H9 (cell line): ENCODE measurements at regions not wholly inside any gene's neighbourhood (a gene's known extent, or its start where the extent isn't known, plus 50 kb on each side); places are given as distances from the start of the nearest gene placed in this dataset.

ENCODE experiments used
- DNase-seq: peaks from one replicate; pipeline ENCODE4 v3.0.0-alpha.2; 2017
- H2AFZ ChIP-seq: one replicate; pipeline ENCODE4 v1.6.1; 2013; ENCODE audit warnings: mild to moderate bottlenecking, low read length, control low read depth, moderate library complexity
- H2AK5ac ChIP-seq: 2 replicates; pipeline ENCODE4 v1.6.1; 2013; ENCODE audit warnings: low read length, control low read depth, mixed read lengths; ENCODE audit not compliant: insufficient read length
- H2BK120ac ChIP-seq: one replicate; pipeline ENCODE4 v1.6.1; 2013; ENCODE audit warnings: low read depth, mild to moderate bottlenecking, low read length, control low read depth, inconsistent platforms; ENCODE audit not compliant: poor library complexity, severe bottlenecking
- H2BK12ac ChIP-seq: 2 replicates; pipeline ENCODE4 v1.6.1; 2013; ENCODE audit warnings: low read length, control low read depth, mixed read lengths, low read depth; ENCODE audit not compliant: insufficient read length
- H2BK15ac ChIP-seq: 2 replicates; pipeline ENCODE4 v1.6.1; 2013; ENCODE audit warnings: low read depth, low read length, control low read depth
- H2BK20ac ChIP-seq: one replicate; pipeline ENCODE4 v1.6.1; 2013; ENCODE audit warnings: low read depth, mild to moderate bottlenecking, low read length, control low read depth, inconsistent platforms; ENCODE audit not compliant: poor library complexity, severe bottlenecking
- H2BK5ac ChIP-seq: 2 replicates; pipeline ENCODE4 v1.6.1; 2013; ENCODE audit warnings: low read length, control low read depth, mixed read lengths; ENCODE audit not compliant: insufficient read length
- H3K14ac ChIP-seq: 2 replicates; pipeline ENCODE4 v1.6.1; 2013; ENCODE audit warnings: low read length, control low read depth; ENCODE audit not compliant: insufficient read depth
- H3K18ac ChIP-seq: 2 replicates; pipeline ENCODE4 v1.6.1; 2013; ENCODE audit warnings: low read depth, mild to moderate bottlenecking, mixed read lengths, low read length, control low read depth; ENCODE audit not compliant: insufficient read length
- H3K23ac ChIP-seq: 2 replicates; pipeline ENCODE4 v1.6.1; 2013; ENCODE audit warnings: low read length, control low read depth, mixed read lengths, low read depth; ENCODE audit not compliant: insufficient read length
- H3K23me2 ChIP-seq: 2 replicates; pipeline ENCODE4 v1.6.1; 2013; ENCODE audit warnings: low read depth, mild to moderate bottlenecking, mixed read lengths, low read length, control low read depth; ENCODE audit not compliant: insufficient read length, poor library complexity, severe bottlenecking
- H3K27ac ChIP-seq: 2 replicates; pipeline ENCODE4 v1.5.1; 2013; ENCODE audit warnings: low read length, control low read depth, mixed read lengths, low read depth; ENCODE audit not compliant: insufficient read length
- H3K27me3 ChIP-seq: 2 replicates; pipeline ENCODE4 v1.6.1; 2013; ENCODE audit warnings: low read length, control low read depth, inconsistent platforms; ENCODE audit not compliant: insufficient read depth
- H3K4ac ChIP-seq: 2 replicates; pipeline ENCODE4 v1.6.1; 2013; ENCODE audit warnings: low read depth, mild to moderate bottlenecking, control low read depth, inconsistent platforms, low read length, moderate library complexity
- H3K4me1 ChIP-seq: 2 replicates; pipeline ENCODE4 v1.6.1; 2013; ENCODE audit warnings: low read length, control low read depth, inconsistent platforms; ENCODE audit not compliant: insufficient read depth
- H3K4me2 ChIP-seq: 2 replicates; pipeline ENCODE4 v1.6.1; 2013; ENCODE audit warnings: low read length, control low read depth, mixed read lengths; ENCODE audit not compliant: insufficient read length, insufficient read depth
- H3K56ac ChIP-seq: 2 replicates; pipeline ENCODE4 v1.6.1; 2013; ENCODE audit warnings: low read depth, mild to moderate bottlenecking, mixed read lengths, low read length, control low read depth; ENCODE audit not compliant: insufficient read length
- H3K79me1 ChIP-seq: 2 replicates; pipeline ENCODE4 v1.6.1; 2013; ENCODE audit warnings: low read depth, mild to moderate bottlenecking, moderate library complexity, low read length, control low read depth, inconsistent platforms; ENCODE audit not compliant: insufficient read depth, poor library complexity, severe bottlenecking
- H3K79me2 ChIP-seq: 2 replicates; pipeline ENCODE4 v1.6.1; 2013; ENCODE audit warnings: low read length, control low read depth, inconsistent platforms; ENCODE audit not compliant: insufficient read depth
- H3K9ac ChIP-seq: 2 replicates; pipeline ENCODE4 v1.6.1; 2013; ENCODE audit warnings: low read length, control low read depth, mixed read lengths; ENCODE audit not compliant: insufficient read length; ENCODE audit errors: extremely low read depth
- H3K9me3 ChIP-seq: one replicate; pipeline ENCODE4 v1.6.1; 2013; ENCODE audit warnings: low read depth, low read length, inconsistent platforms; ENCODE audit not compliant: control insufficient read depth
- H3T11ph ChIP-seq: one replicate; pipeline ENCODE4 v1.6.1; 2013; ENCODE audit warnings: mild to moderate bottlenecking, low read length, control low read depth, inconsistent platforms
- H4K20me1 ChIP-seq: one replicate; pipeline ENCODE4 v1.6.1; 2013; ENCODE audit not compliant: control insufficient read depth, insufficient read length, insufficient read depth
- H4K5ac ChIP-seq: 2 replicates; pipeline ENCODE4 v1.6.1; 2013; ENCODE audit warnings: low read depth, mild to moderate bottlenecking, mixed read lengths, low read length, control low read depth; ENCODE audit not compliant: insufficient read length
- H4K8ac ChIP-seq: replicated peaks from 2 replicates; pipeline ENCODE4 v1.6.1; 2013; ENCODE audit warnings: low read length, control low read depth, mixed read lengths, low read depth; ENCODE audit not compliant: insufficient read length
- H4K91ac ChIP-seq: 2 replicates; pipeline ENCODE4 v1.6.1; 2013; ENCODE audit warnings: low read depth, mild to moderate bottlenecking, moderate library complexity, mixed read lengths, low read length, control low read depth; ENCODE audit not compliant: insufficient read length
- H3K27ac Mint-ChIP-seq, 3 experiments: 2 replicates in 2 of 3; 3 replicates in 1 of 3; pipeline ENCODE4 v1.8.0; 2020 to 2021; ENCODE audit warnings: mixed read lengths in 3 of 3, mild to moderate bottlenecking in 1 of 3, moderate library complexity in 1 of 3
- H3K27me3 Mint-ChIP-seq: 2 replicates; pipeline ENCODE4 v1.8.0; 2021; ENCODE audit warnings: low read depth, mild to moderate bottlenecking, moderate library complexity, mixed read lengths
- H3K36me3 Mint-ChIP-seq, 3 experiments: 2 replicates in 2 of 3; 3 replicates in 1 of 3; pipeline ENCODE4 v1.8.0; 2020 to 2021; ENCODE audit warnings: low read depth in 3 of 3, mixed read lengths in 3 of 3; ENCODE audit not compliant: insufficient read depth in 1 of 3
- H3K4me1 Mint-ChIP-seq, 2 experiments: 2 replicates each; pipeline ENCODE4 v1.8.0; 2020; ENCODE audit warnings: mixed read lengths in 2 of 2
- H3K4me3 Mint-ChIP-seq, 2 experiments: 2 replicates in 1 of 2; 3 replicates in 1 of 2; pipeline ENCODE4 v1.8.0; 2020 to 2021; ENCODE audit warnings: mild to moderate bottlenecking in 2 of 2, mixed read lengths in 2 of 2, moderate library complexity in 1 of 2
- H3K9me3 Mint-ChIP-seq, 2 experiments: 2 replicates in 1 of 2; 3 replicates in 1 of 2; pipeline ENCODE4 v1.8.0; 2020; ENCODE audit warnings: mild to moderate bottlenecking in 2 of 2, mixed read lengths in 2 of 2, moderate library complexity in 1 of 2
- CTCF ChIP-seq: fragments of 200-600 bp; sonication (generic); conservative IDR thresholded peaks from 3 replicates; pipeline ENCODE4 v1.8.0; 2021; ENCODE audit warnings: antibody characterized with exemption, mild to moderate bottlenecking
- WGBS: extraction: QIAGEN DNeasy Blood & Tissue Kit; methylation state at CpG from one replicate; pipeline ENCODE4 v1.1.7; 2013; ENCODE audit warnings: missing lambda C conversion rate, low lambda C conversion rate, mixed read lengths; ENCODE audit not compliant: insufficient read length; ENCODE audit errors: extremely low coverage; 5-methylcytosine and 5-hydroxymethylcytosine counted together

GRCh38 chr6:1025821-1026220 is 286.1 kb upstream of the FOXQ1 start:
- Histone ChIP-seq H4K8ac (no peak overlapping the region), H3K79me1 (no peaks in the 10 kb centered on the region), H4K91ac (no peak overlapping the region), H3K27me3 (no peaks in the 10 kb centered on the region), H2AK5ac (no peak overlapping the region), H3K14ac (no peak overlapping the region), H2AFZ (no peak overlapping the region), H2BK15ac (no peak overlapping the region), H2BK20ac (no peak overlapping the region), H3K4me2 (no peak overlapping the region), H3K27ac (no peak overlapping the region), H2BK5ac (no peak overlapping the region), H3K23ac (no peak overlapping the region), H2BK120ac (no peak overlapping the region), H3K9ac (no peak overlapping the region), H2BK12ac (no peak overlapping the region), H4K5ac (no peak overlapping the region), H4K20me1 (no peaks in the 10 kb centered on the region), H3K18ac (no peak overlapping the region), H3K9me3 (no peaks in the 10 kb centered on the region), H3K23me2 (no peaks in the 10 kb centered on the region), H3K4ac (no peak overlapping the region), H3T11ph (no peak overlapping the region), H3K79me2 (no peaks in the 10 kb centered on the region), H3K4me1 (peaks cover 2% of the 10 kb centered on the region; the same call in 1 of the 2 replicates), H3K56ac (no peak overlapping the region)
- no peak for TF ChIP-seq CTCF
- no peak for DNase-seq
- Mint-ChIP-seq H3K36me3 (peaks cover 4 to 7% (median 6%) of the 10 kb centered on the region in 3 experiments; a peak in 4 of 7 replicates), H3K4me3 (no peak overlapping the region), H3K9me3 (peaks cover 9 to 15% of the 10 kb centered on the region in 2 experiments), H3K27me3 (peaks cover 41% of the 10 kb centered on the region), H3K4me1 (peaks cover 21 to 35% of the 10 kb centered on the region in 2 experiments), H3K27ac (no peak overlapping the region)
- no CpG with 5 or more reads among the region's 3 CpGs for WGBS
